H1 (cell line): ENCODE measurements at regions not wholly inside any gene's neighbourhood (a gene's known extent, or its start where the extent isn't known, plus 50 kb on each side); places are given as distances from the start of the nearest gene placed in this dataset.

ENCODE experiments used
- CTCF ChIA-PET: fragments of 300-600 bp; sonication (Branson Sonifier 250); formaldehyde crosslinking; loops from one replicate; lab custom pipeline; 2021; ENCODE audit not compliant: partially characterized antibody; lab: Charles Lee
- POLR2A ChIA-PET: fragments of 300-600 bp; sonication (Branson Sonifier 250); formaldehyde crosslinking; loops from one replicate; lab custom pipeline; 2021; ENCODE audit warnings: inconsistent platforms; ENCODE audit not compliant: partially characterized antibody; lab: Charles Lee
- DNase-seq, 2 experiments: peaks; one replicate each; pipeline versions ENCODE4 v3.0.0 to v3.0.0-alpha.2; 2010 to 2022; ENCODE audit warnings: low spot score in 2 of 2, low read depth in 1 of 2, mixed read lengths in 1 of 2
- FAIRE-seq: peaks from 2 replicates; lab custom pipeline; 2011; peaks lifted over from hg19 to GRCh38; lab: Jason Lieb, UNC
- H2AFZ ChIP-seq: 2 replicates; pipeline ENCODE4 v1.8.1; 2012; ENCODE audit warnings: low read length, inconsistent platforms
- H2AK5ac ChIP-seq: 2 replicates; pipeline ENCODE4 v1.6.1; 2013; ENCODE audit warnings: low read depth, low read length
- H2BK120ac ChIP-seq: replicated peaks from 2 replicates; pipeline ENCODE3; 2013; ENCODE audit warnings: low read depth, low read length, inconsistent platforms
- H2BK12ac ChIP-seq: 2 replicates; pipeline ENCODE4 v1.6.1; 2013; ENCODE audit warnings: low read depth, low read length
- H2BK15ac ChIP-seq: 2 replicates; pipeline ENCODE4 v1.6.1; 2013; ENCODE audit warnings: low read length
- H2BK20ac ChIP-seq: 2 replicates; pipeline ENCODE4 v1.6.1; 2013; ENCODE audit warnings: low read length
- H2BK5ac ChIP-seq: 2 replicates; pipeline ENCODE4 v1.6.1; 2013; ENCODE audit warnings: low read depth, low read length
- H3K14ac ChIP-seq: 2 replicates; pipeline ENCODE4 v1.6.1; 2013; ENCODE audit warnings: inconsistent platforms; ENCODE audit not compliant: insufficient read length
- H3K18ac ChIP-seq: 2 replicates; pipeline ENCODE4 v1.6.1; 2013; ENCODE audit warnings: low read length; ENCODE audit errors: extremely low read depth
- H3K23ac ChIP-seq: 2 replicates; pipeline ENCODE4 v1.6.1; 2013; ENCODE audit warnings: inconsistent platforms; ENCODE audit not compliant: insufficient read length
- H3K23me2 ChIP-seq: 2 replicates; pipeline ENCODE4 v1.6.1; 2013; ENCODE audit warnings: low read depth, low read length
- H3K27ac ChIP-seq: 2 replicates; pipeline ENCODE4 v1.6.1; 2011; ENCODE audit warnings: low read depth, low read length, inconsistent platforms
- H3K27me3 ChIP-seq, 4 experiments: replicated peaks in 1 of 4; 1 replicate in 1 of 4; 2 replicates in 3 of 4; pipeline versions ENCODE4 v1.6.1 to v1.8.1; 2011 to 2013; ENCODE audit warnings: low read length in 3 of 4, mild to moderate bottlenecking in 3 of 4, inconsistent platforms in 2 of 4, mixed read lengths in 2 of 4, moderate library complexity in 1 of 4; ENCODE audit not compliant: control insufficient read depth in 3 of 4, insufficient read depth in 3 of 4; ENCODE audit errors: extremely low read depth in 1 of 4
- H3K36me3 ChIP-seq, 4 experiments: 2 replicates each; pipeline versions ENCODE4 v1.6.1 to v1.8.1; 2011 to 2013; ENCODE audit warnings: mild to moderate bottlenecking in 4 of 4, low read length in 3 of 4, moderate library complexity in 2 of 4, control low read depth in 1 of 4, inconsistent platforms in 1 of 4; ENCODE audit not compliant: insufficient read depth in 4 of 4, control insufficient read depth in 2 of 4
- H3K4ac ChIP-seq: replicated peaks from 2 replicates; pipeline ENCODE3; 2013; ENCODE audit warnings: low read length, low read depth, mixed read lengths, inconsistent platforms; ENCODE audit not compliant: insufficient read length
- H3K4me1 ChIP-seq, 4 experiments: replicated peaks in 1 of 4; 1 replicate in 1 of 4; 2 replicates in 3 of 4; pipeline versions ENCODE4 v1.6.1 to v1.8.1; 2011 to 2013; ENCODE audit warnings: low read length in 3 of 4, inconsistent platforms in 2 of 4, mixed read lengths in 1 of 4; ENCODE audit not compliant: insufficient read depth in 4 of 4, control insufficient read depth in 3 of 4
- H3K4me2 ChIP-seq, 2 experiments: 2 replicates each; pipeline versions ENCODE4 v1.6.1 to v1.8.1; 2011 to 2013; ENCODE audit warnings: low read depth in 2 of 2, low read length in 2 of 2, control low read depth in 1 of 2, inconsistent platforms in 1 of 2, mild to moderate bottlenecking in 1 of 2; ENCODE audit not compliant: insufficient read depth in 1 of 2
- H3K4me3 ChIP-seq, 4 experiments: fragments of 200-600, 300-600 bp in 1 of 4; sonication (generic), shearing (Covaris generic), sonication (Bioruptor Twin) in 1 of 4; 2 replicates each; pipeline versions ENCODE4 v1.5.1 to v1.8.1; 2011 to 2016; ENCODE audit warnings: low read length in 4 of 4, low read depth in 3 of 4, control low read depth in 2 of 4, inconsistent platforms in 2 of 4, mild to moderate bottlenecking in 2 of 4, mixed read lengths in 1 of 4, moderate library complexity in 1 of 4; ENCODE audit not compliant: insufficient read depth in 2 of 4; ENCODE audit errors: extremely low read depth in 1 of 4
- H3K56ac ChIP-seq: replicated peaks from 2 replicates; pipeline ENCODE3; 2013; ENCODE audit warnings: low read depth, mild to moderate bottlenecking, mixed read lengths, low read length, inconsistent platforms; ENCODE audit not compliant: insufficient read length
- H3K79me1 ChIP-seq: 2 replicates; pipeline ENCODE4 v1.6.1; 2013; ENCODE audit warnings: low read depth, low read length, control low read depth
- H3K79me2 ChIP-seq, 2 experiments: 2 replicates each; pipeline versions ENCODE4 v1.6.1 to v1.8.1; 2012 to 2013; ENCODE audit warnings: low read length in 2 of 2, mild to moderate bottlenecking in 2 of 2, inconsistent platforms in 1 of 2; ENCODE audit not compliant: insufficient read depth in 2 of 2, control insufficient read depth in 1 of 2
- H3K9ac ChIP-seq, 4 experiments: replicated peaks in 1 of 4; 1 replicate in 1 of 4; 2 replicates in 3 of 4; pipeline versions ENCODE4 v1.6.1 to v1.8.1; 2011 to 2013; ENCODE audit warnings: low read depth in 3 of 4, low read length in 3 of 4, control low read depth in 2 of 4, mild to moderate bottlenecking in 2 of 4, moderate library complexity in 2 of 4, inconsistent platforms in 1 of 4; ENCODE audit errors: extremely low read depth in 1 of 4
- H3K9me3 ChIP-seq, 2 experiments: 2 replicates each; pipeline versions ENCODE4 v1.6.1 to v1.8.1; 2012 to 2013; ENCODE audit warnings: mild to moderate bottlenecking in 2 of 2, moderate library complexity in 2 of 2, control low read depth in 1 of 2, inconsistent platforms in 1 of 2, low read depth in 1 of 2, low read length in 1 of 2, mixed read lengths in 1 of 2; ENCODE audit not compliant: insufficient read depth in 2 of 2
- H4K20me1 ChIP-seq, 2 experiments: replicated peaks in 1 of 2; 2 replicates each; pipeline versions ENCODE3 to v1.8.1; 2011 to 2013; ENCODE audit warnings: inconsistent platforms in 2 of 2, low read length in 2 of 2, mild to moderate bottlenecking in 1 of 2; ENCODE audit not compliant: insufficient read depth in 2 of 2, control insufficient read depth in 1 of 2
- H4K5ac ChIP-seq: 2 replicates; pipeline ENCODE4 v1.6.1; 2013; ENCODE audit warnings: low read length, low read depth, mixed read lengths, inconsistent platforms; ENCODE audit not compliant: insufficient read length
- H4K8ac ChIP-seq: 2 replicates; pipeline ENCODE4 v1.8.0; 2013; ENCODE audit warnings: mild to moderate bottlenecking, moderate library complexity, low read length, inconsistent platforms; ENCODE audit not compliant: insufficient read depth; ENCODE audit errors: extremely low read depth
- H4K91ac ChIP-seq: replicated peaks from 2 replicates; pipeline ENCODE3; 2013; ENCODE audit warnings: low read length, mixed read lengths, inconsistent platforms; ENCODE audit not compliant: insufficient read length
- ASH2L ChIP-seq: fragments of 200-600, 300-600 bp; sonication (generic); IDR thresholded peaks from one replicate; pipeline ENCODE4 v1.7.1; 2017; ENCODE audit warnings: low read length
- CEBPB ChIP-seq: IDR thresholded peaks from 2 replicates; pipeline ENCODE4 v1.6.1; 2012; ENCODE audit warnings: low read depth, low read length
- CREB1 ChIP-seq: IDR thresholded peaks from 2 replicates; pipeline ENCODE4 v1.6.1; 2012; ENCODE audit warnings: inconsistent platforms
- EGR1 ChIP-seq: IDR thresholded peaks from 2 replicates; pipeline ENCODE4 v1.6.1; 2011; ENCODE audit warnings: low read depth, low read length, borderline replicate concordance
- HDAC6 ChIP-seq: IDR thresholded peaks from one replicate; pipeline ENCODE4 v1.7.1; 2012; ENCODE audit warnings: low read depth, mild to moderate bottlenecking, inconsistent platforms, low read length, moderate library complexity
- JUN ChIP-seq: IDR thresholded peaks from 2 replicates; pipeline ENCODE4 v1.6.1; 2011; ENCODE audit warnings: low read depth, mild to moderate bottlenecking, improper control_type of control experiment, low read length
- KDM5A ChIP-seq: fragments of 200-600 bp; IDR thresholded peaks from 2 replicates; pipeline ENCODE4 v1.7.1; 2012; ENCODE audit warnings: mild to moderate bottlenecking, low read length, inconsistent platforms, mixed read lengths
- NANOG ChIP-seq: IDR thresholded peaks from 2 replicates; pipeline ENCODE4 v1.6.1; 2011; ENCODE audit warnings: low read length, low read depth, mild to moderate bottlenecking, inconsistent platforms; ENCODE audit not compliant: insufficient read depth, poor library complexity, severe bottlenecking
- POLR2AphosphoS5 ChIP-seq: IDR thresholded peaks from 2 replicates; pipeline ENCODE4 v1.6.1; 2011; ENCODE audit warnings: low read depth, low read length
- SIRT6 ChIP-seq: IDR thresholded peaks from one replicate; pipeline ENCODE4 v1.7.1; 2012; ENCODE audit warnings: low read length, inconsistent platforms
- SP1 ChIP-seq: IDR thresholded peaks from 2 replicates; pipeline ENCODE4 v1.6.1; 2011; ENCODE audit warnings: low read depth, low read length
- TAF1 ChIP-seq: IDR thresholded peaks from 2 replicates; pipeline ENCODE4 v1.6.1; 2011; ENCODE audit warnings: mild to moderate bottlenecking, low read depth, low read length
- TCF12 ChIP-seq: IDR thresholded peaks from 2 replicates; pipeline ENCODE4 v1.6.1; 2011; ENCODE audit warnings: low read depth, mild to moderate bottlenecking, low read length

- no peak for DNase-seq
- Histone ChIP-seq H3K9me3 (peaks cover 22 to 45% of the 10 kb centered on the region in 2 experiments), H2BK12ac (no peak overlapping the region), H4K5ac (no peak overlapping the region), H3K4me3 (no peak overlapping the region), H3K4me1 (no peaks in the 10 kb centered on the region), H2BK20ac (no peak overlapping the region), H4K20me1 (no peaks in the 10 kb centered on the region), H3K79me2 (no peaks in the 10 kb centered on the region), H2AK5ac (no peak overlapping the region), H3K79me1 (no peaks in the 10 kb centered on the region), H2AFZ (no peak overlapping the region), H3K14ac (no peak overlapping the region), H3K18ac (no peak overlapping the region), H3K36me3 (no peaks in the 10 kb centered on the region), H3K9ac (no peak overlapping the region), H2BK5ac (no peak overlapping the region), H3K27me3 (no peaks in the 10 kb centered on the region), H2BK15ac (no peak overlapping the region), H3K27ac (no peak overlapping the region), H3K4ac (no peak overlapping the region), H3K4me2 (no peak overlapping the region), H4K91ac (no peak overlapping the region), H3K56ac (no peak overlapping the region), H3K23me2 (no peaks in the 10 kb centered on the region), H3K23ac (no peak overlapping the region), H2BK120ac (no peak overlapping the region), H4K8ac (no peak overlapping the region)
- no peak for FAIRE-seq
- ChIA-PET CTCF (interaction anchor here (0.6 kb wide), 1 partner anchor 173 kb away, joined by 3 read pairs; no protein-coding TSS in a partner anchor), POLR2A (no interaction called here)
- TF ChIP-seq EGR1 = no peak
- TF ChIP-seq TCF12 = no peak
- no peak for TF ChIP-seq SP1
- no peak for TF ChIP-seq HDAC6
- no peak for TF ChIP-seq SIRT6
- no peak for TF ChIP-seq KDM5A
- no peak for TF ChIP-seq JUN
- no peak for TF ChIP-seq TAF1
- no peak for TF ChIP-seq POLR2AphosphoS5
- no peak for TF ChIP-seq CEBPB
- no peak for TF ChIP-seq CREB1
- TF ChIP-seq NANOG = no peak
- no peak for TF ChIP-seq ASH2L
Observed at GRCh38 chr14:23805761-23806160, 147.8 kb upstream of the DHRS4 start.
